ENCODE measurements at regions not wholly inside any gene's neighbourhood (a gene's known extent, or its start where the extent isn't known, plus 50 kb on each side); places are given as distances from the start of the nearest gene placed in this dataset.

DNA sequence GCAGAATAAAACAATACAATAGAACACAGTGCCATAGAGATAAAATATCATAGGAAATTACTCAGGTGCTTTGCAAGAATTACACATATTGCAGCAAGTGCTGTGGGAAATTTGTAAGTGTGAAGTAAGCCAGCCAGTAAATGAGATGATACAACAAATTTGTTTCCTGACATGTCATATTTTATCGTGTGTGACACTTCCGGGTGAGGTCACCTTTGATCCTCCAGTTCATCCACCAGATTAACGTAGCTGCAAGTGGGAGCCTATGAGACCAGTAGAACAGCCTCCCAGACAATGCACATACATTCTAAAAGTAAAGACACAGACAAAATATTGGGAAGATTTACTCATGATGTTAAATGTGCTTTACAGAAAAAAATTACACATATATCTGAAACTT lies 72.2 kb downstream of the PRDM9 start:
- H3K27ac ChIP-seq: no peak overlapping the region
- no peaks in the 10 kb centered on the region for H3K36me3 ChIP-seq
- no peak overlapping the region for H3K4me3 ChIP-seq (replicated peaks in 1 of 3)
- no peaks in the 10 kb centered on the region for H3K4me1 ChIP-seq
- intact Hi-C loops (cut with DNase I): no loop called here
- H3K27me3 ChIP-seq: no peaks in the 10 kb centered on the region
- no peak for DNase-seq
- TF ChIP-seq, protein P1, sequence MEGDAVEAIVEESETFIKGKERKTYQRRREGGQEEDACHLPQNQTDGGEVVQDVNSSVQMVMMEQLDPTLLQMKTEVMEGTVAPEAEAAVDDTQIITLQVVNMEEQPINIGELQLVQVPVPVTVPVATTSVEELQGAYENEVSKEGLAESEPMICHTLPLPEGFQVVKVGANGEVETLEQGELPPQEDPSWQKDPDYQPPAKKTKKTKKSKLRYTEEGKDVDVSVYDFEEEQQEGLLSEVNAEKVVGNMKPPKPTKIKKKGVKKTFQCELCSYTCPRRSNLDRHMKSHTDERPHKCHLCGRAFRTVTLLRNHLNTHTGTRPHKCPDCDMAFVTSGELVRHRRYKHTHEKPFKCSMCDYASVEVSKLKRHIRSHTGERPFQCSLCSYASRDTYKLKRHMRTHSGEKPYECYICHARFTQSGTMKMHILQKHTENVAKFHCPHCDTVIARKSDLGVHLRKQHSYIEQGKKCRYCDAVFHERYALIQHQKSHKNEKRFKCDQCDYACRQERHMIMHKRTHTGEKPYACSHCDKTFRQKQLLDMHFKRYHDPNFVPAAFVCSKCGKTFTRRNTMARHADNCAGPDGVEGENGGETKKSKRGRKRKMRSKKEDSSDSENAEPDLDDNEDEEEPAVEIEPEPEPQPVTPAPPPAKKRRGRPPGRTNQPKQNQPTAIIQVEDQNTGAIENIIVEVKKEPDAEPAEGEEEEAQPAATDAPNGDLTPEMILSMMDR (IDR thresholded peaks at IDR 0.05): no peak
- TF ChIP-seq POLR2A (IDR thresholded peaks at IDR 0.05): no peak
- WGBS, 2 donors: 76 to 81% methylated on average over 3 of the region's 3 CpGs
- no peaks in the 10 kb centered on the region for H3K9me3 ChIP-seq

DNA sequence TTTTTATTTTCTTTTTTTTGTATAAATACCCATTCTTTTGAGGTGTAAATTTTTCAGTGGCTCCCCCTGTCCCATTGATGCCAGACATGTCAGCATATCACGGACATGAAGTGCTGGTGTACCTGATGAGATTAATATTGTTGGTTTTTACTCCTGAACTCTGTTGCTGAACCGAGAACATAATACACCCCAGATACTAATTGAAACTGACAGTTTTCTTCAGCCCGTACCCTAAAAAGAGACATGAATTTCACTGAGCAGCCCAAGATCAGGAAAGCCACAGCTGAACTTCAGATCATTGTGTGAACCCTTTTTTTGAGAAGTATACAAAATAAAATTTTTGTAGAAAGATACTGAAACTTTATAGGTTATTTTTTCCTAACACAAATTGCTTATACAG lies 75.7 kb downstream of the PRDM9 start:
- intact Hi-C loops (cut with DNase I): no loop called here
- Histone ChIP-seq H3K4me1 (no peaks in the 10 kb centered on the region), H3K36me3 (no peaks in the 10 kb centered on the region), H3K27ac (no peak overlapping the region), H3K9me3 (no peaks in the 10 kb centered on the region), H3K4me3 (replicated peaks in 1 of 3) (no peak overlapping the region), H3K27me3 (no peaks in the 10 kb centered on the region)
- no peak for DNase-seq
- 77 to 80% methylated on average over 3 of the region's 3 CpGs for WGBS, 2 donors
- TF ChIP-seq, protein P1 (IDR thresholded peaks at IDR 0.05): no peak
- no peak for TF ChIP-seq POLR2A (IDR thresholded peaks at IDR 0.05)

DNA sequence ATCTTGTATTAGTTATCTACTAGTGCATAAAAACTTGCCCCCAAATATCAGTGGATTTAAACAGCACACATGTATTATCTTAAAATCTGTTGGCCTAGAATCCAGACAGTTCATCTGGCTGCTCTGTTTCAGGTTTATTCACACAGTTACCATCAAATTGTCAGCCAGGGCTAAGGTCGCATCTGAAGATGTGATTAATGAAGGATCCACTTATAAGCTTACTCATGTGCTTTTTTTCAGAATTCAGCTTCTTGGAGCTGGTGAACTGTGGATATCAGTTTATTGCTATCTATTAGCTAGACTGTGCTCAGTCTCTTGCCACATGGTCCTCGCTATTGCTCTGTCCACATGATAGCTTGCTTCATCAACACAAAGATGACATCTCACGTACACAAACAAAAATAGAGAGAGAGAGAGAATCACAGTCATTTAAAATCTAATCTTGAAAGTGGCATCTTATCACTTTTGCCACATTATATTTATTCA lies 81.5 kb downstream of the PRDM9 start:
- Histone ChIP-seq H3K4me3 (replicated peaks in 1 of 3) (no peak overlapping the region), H3K27ac (no peak overlapping the region), H3K27me3 (no peaks in the 10 kb centered on the region), H3K4me1 (no peaks in the 10 kb centered on the region), H3K36me3 (no peaks in the 10 kb centered on the region), H3K9me3 (no peaks in the 10 kb centered on the region)
- WGBS, 2 donors: 73 to 81% methylated on average over 3 of the region's 3 CpGs
- no peak for TF ChIP-seq POLR2A (IDR thresholded peaks at IDR 0.05)
- TF ChIP-seq, protein P1 (IDR thresholded peaks at IDR 0.05): no peak
- intact Hi-C loops (cut with DNase I): no loop called here
- DNase-seq: no peak

DNA sequence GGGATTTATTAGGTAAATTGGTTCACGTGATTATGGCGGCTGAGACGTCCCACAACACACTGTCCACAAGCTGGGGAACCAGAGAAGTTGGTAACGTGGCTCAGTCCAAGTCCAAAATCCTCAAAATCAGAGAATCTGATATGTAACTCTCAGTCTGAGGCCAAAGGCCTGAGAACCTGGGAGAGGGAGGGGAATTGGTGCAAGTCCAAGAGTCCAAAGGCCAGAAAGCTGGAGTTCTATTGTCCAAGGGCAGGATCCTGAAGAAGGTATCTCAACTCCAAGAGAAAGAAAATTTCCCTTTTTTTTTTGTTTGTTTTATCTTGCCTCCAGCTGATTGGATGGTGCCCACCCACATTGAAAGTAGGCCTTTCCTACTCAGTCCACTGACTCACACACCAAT lies 83.8 kb downstream of the PRDM9 start:
- 80 to 86% methylated on average over 4 of the region's 4 CpGs for WGBS, 2 donors
- TF ChIP-seq, protein P1 (IDR thresholded peaks at IDR 0.05): no peak
- no peak for TF ChIP-seq POLR2A (IDR thresholded peaks at IDR 0.05)

DNA sequence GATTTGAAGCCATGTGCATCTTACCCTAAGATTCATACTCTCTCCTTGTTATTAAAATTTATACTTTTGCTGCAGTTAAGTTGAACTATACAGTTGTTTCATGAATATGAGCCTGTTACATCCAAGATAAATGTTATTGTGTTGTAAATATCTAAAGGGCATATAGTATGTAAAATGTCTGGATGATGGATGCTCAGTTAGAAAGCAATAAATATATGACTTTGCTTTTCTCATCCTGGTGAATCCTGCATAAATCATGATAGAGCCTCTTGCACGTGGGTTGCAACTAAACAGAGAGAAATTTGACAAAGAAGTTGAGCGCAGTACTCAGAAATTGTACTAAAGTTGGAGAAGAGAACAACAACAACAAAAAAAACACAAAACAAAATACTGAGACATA lies 99.5 kb downstream of the PRDM9 start:
- 70 to 74% methylated on average over 2 of the region's 2 CpGs for WGBS, 2 donors
- Histone ChIP-seq H3K27me3 (no peaks in the 10 kb centered on the region), H3K9me3 (no peaks in the 10 kb centered on the region), H3K27ac (no peak overlapping the region), H3K4me1 (no peaks in the 10 kb centered on the region), H3K4me3 (replicated peaks in 1 of 3) (no peak overlapping the region), H3K36me3 (no peaks in the 10 kb centered on the region)
- TF ChIP-seq POLR2A (IDR thresholded peaks at IDR 0.05): no peak
- TF ChIP-seq, protein P1 (IDR thresholded peaks at IDR 0.05): no peak
- no peak for DNase-seq
- intact Hi-C loops (cut with DNase I): no loop called here

More for the DNA sequence above, 83.8 kb downstream of the PRDM9 start:
- no peaks in the 10 kb centered on the region for H3K4me1 ChIP-seq
- no peak overlapping the region for H3K4me3 ChIP-seq (replicated peaks in 1 of 3)
- intact Hi-C loops (cut with DNase I): no loop called here
- H3K27ac ChIP-seq: no peak overlapping the region
- no peaks in the 10 kb centered on the region for H3K9me3 ChIP-seq
- no peak for DNase-seq
- H3K36me3 ChIP-seq: no peaks in the 10 kb centered on the region
- H3K27me3 ChIP-seq: no peaks in the 10 kb centered on the region
